ENCODE measurements at regions not wholly inside any gene's neighbourhood (a gene's known extent, or its start where the extent isn't known, plus 50 kb on each side); places are given as distances from the start of the nearest gene placed in this dataset.
A peak's percentile ranks its signal among the peaks of the same experiment; 100 is the strongest.

GRCh38 chr2:144595686-144596072 lies 75.8 kb upstream of the ZEB2 start:
- 90 to 95% (median 93%) methylated on average over 4 of the region's 4 CpGs for WGBS, 4 donors
- no peak for TF ChIP-seq POLR2A (IDR thresholded peaks at IDR 0.05)
- TF ChIP-seq CTCF (IDR thresholded peaks at IDR 0.05), result no peak
- Histone ChIP-seq H3K27me3 (no peaks in the 10 kb centered on the region), H3K4me1 (replicated peaks in 1 of 2) (peaks cover 9 to 13% of the 10 kb centered on the region in 2 donors), H3K27ac (peak overlapping the region in 1 of 5 donors; percentile 26), H3K9me3 (replicated peaks in 1 of 3) (no peaks in the 10 kb centered on the region), H3K36me3 (replicated peaks in 1 of 2) (no peaks in the 10 kb centered on the region), H3K4me3 (no peak overlapping the region)
- intact Hi-C loops (cut with DNase I), result no loop called here
- no peak for DNase-seq

GRCh38 chr2:144595279-144595678 lies 75.4 kb upstream of the ZEB2 start:
- intact Hi-C loops (cut with DNase I), result no loop called here

GRCh38 chr2:144593803-144594202 lies 73.9 kb upstream of the ZEB2 start:
- Histone ChIP-seq H3K27me3 (no peaks in the 10 kb centered on the region), H3K36me3 (replicated peaks in 1 of 2) (no peaks in the 10 kb centered on the region), H3K4me3 (no peak overlapping the region), H3K9me3 (replicated peaks in 1 of 3) (no peaks in the 10 kb centered on the region), H3K4me1 (replicated peaks in 1 of 2) (peaks cover 9 to 13% of the 10 kb centered on the region in 2 donors), H3K27ac (no peak overlapping the region)
- intact Hi-C loops (cut with DNase I), result no loop called here
- 88 to 93% (median 90%) methylated on average over 2 of the region's 2 CpGs for WGBS, 4 donors
- TF ChIP-seq POLR2A (IDR thresholded peaks at IDR 0.05), result no peak
- no peak for TF ChIP-seq CTCF (IDR thresholded peaks at IDR 0.05)
- no peak for DNase-seq

More at GRCh38 chr2:144595279-144595678, 75.4 kb upstream of the ZEB2 start:
- H3K4me3 ChIP-seq, result no peak overlapping the region
- H3K9me3 ChIP-seq (replicated peaks in 1 of 3), result no peaks in the 10 kb centered on the region
- H3K4me1 ChIP-seq (replicated peaks in 1 of 2), result peaks cover 9 to 13% of the 10 kb centered on the region in 2 donors
- WGBS, 4 donors, result 74 to 91% (median 87%) methylated on average over 2 of the region's 2 CpGs
- no peaks in the 10 kb centered on the region for H3K36me3 ChIP-seq (replicated peaks in 1 of 2)
- H3K27ac ChIP-seq, result no peak overlapping the region
- TF ChIP-seq POLR2A (IDR thresholded peaks at IDR 0.05) (no peak), CTCF (IDR thresholded peaks at IDR 0.05) (no peak)
- H3K27me3 ChIP-seq, result no peaks in the 10 kb centered on the region
- no peak for DNase-seq

GRCh38 chr2:144592500-144593256 lies 72.8 kb upstream of the ZEB2 start:
- Histone ChIP-seq H3K27ac (no peak overlapping the region), H3K4me3 (no peak overlapping the region), H3K36me3 (replicated peaks in 1 of 2) (no peaks in the 10 kb centered on the region), H3K9me3 (replicated peaks in 1 of 3) (no peaks in the 10 kb centered on the region), H3K4me1 (replicated peaks in 1 of 2) (peaks cover 9 to 13% of the 10 kb centered on the region in 2 donors), H3K27me3 (no peaks in the 10 kb centered on the region)
- 79 to 88% (median 83%) methylated on average over 8 of the region's 8 CpGs for WGBS, 4 donors
- TF ChIP-seq CTCF (IDR thresholded peaks at IDR 0.05) (no peak), POLR2A (IDR thresholded peaks at IDR 0.05) (no peak)
- intact Hi-C loops (cut with DNase I), result no loop called here
- DNase-seq, result no peak
